Neuronal stem cell (in vitro differentiated cells): ENCODE measurements at regions not wholly inside any gene's neighbourhood (a gene's known extent, or its start where the extent isn't known, plus 50 kb on each side); places are given as distances from the start of the nearest gene placed in this dataset.

Experiments used
- DNase-seq: peaks from one replicate; pipeline ENCODE4 v3.0.0-alpha.2; 2013; ENCODE audit warnings: low spot score
- H2AFZ ChIP-seq: one replicate; pipeline ENCODE4 v1.6.1; 2013; ENCODE audit warnings: mild to moderate bottlenecking, low read length, inconsistent platforms
- H2AK5ac ChIP-seq: 2 replicates; pipeline ENCODE4 v1.6.1; 2013; ENCODE audit warnings: low read depth, mild to moderate bottlenecking, inconsistent platforms, low read length, moderate library complexity, mixed read lengths
- H2BK120ac ChIP-seq: 2 replicates; pipeline ENCODE4 v1.6.1; 2013; ENCODE audit warnings: low read depth, mild to moderate bottlenecking, inconsistent platforms, low read length, moderate library complexity, mixed read lengths
- H2BK12ac ChIP-seq: one replicate; pipeline ENCODE4 v1.6.1; 2013; ENCODE audit warnings: low read length, inconsistent platforms
- H2BK15ac ChIP-seq: 2 replicates; pipeline ENCODE4 v1.6.1; 2013; ENCODE audit warnings: mild to moderate bottlenecking, low read length, inconsistent platforms, mixed read lengths
- H2BK5ac ChIP-seq: one replicate; pipeline ENCODE4 v1.6.1; 2013; ENCODE audit warnings: inconsistent platforms, mild to moderate bottlenecking, low read length, moderate library complexity
- H3K14ac ChIP-seq: one replicate; pipeline ENCODE4 v1.6.1; 2013; ENCODE audit warnings: low read length, inconsistent platforms
- H3K18ac ChIP-seq: 2 replicates; pipeline ENCODE4 v1.6.1; 2013; ENCODE audit warnings: low read length, inconsistent platforms
- H3K23ac ChIP-seq: 2 replicates; pipeline ENCODE4 v1.6.1; 2013; ENCODE audit warnings: low read depth, mild to moderate bottlenecking, mixed read lengths, low read length, inconsistent platforms; ENCODE audit not compliant: poor library complexity
- H3K27ac ChIP-seq: replicated peaks from 3 replicates; pipeline ENCODE4 v1.5.1; 2013; ENCODE audit warnings: low read length, inconsistent platforms
- H3K27me3 ChIP-seq, 3 experiments: 2 replicates each; pipeline ENCODE4 v1.6.1; 2013; ENCODE audit warnings: low read length in 3 of 3, mild to moderate bottlenecking in 2 of 3, inconsistent platforms in 1 of 3, low read depth in 1 of 3, mixed read lengths in 1 of 3, moderate library complexity in 1 of 3; ENCODE audit not compliant: control insufficient read depth in 3 of 3, insufficient read depth in 3 of 3
- H3K36me3 ChIP-seq, 2 donors: replicated peaks in 1 of 2; 2 replicates each; pipeline ENCODE4 v1.6.1; 2013; ENCODE audit warnings: low read length in 2 of 2; ENCODE audit not compliant: control insufficient read depth in 2 of 2, insufficient read depth in 2 of 2
- H3K4ac ChIP-seq: 2 replicates; pipeline ENCODE4 v1.6.1; 2013; ENCODE audit warnings: inconsistent platforms, mild to moderate bottlenecking, low read length, moderate library complexity
- H3K4me1 ChIP-seq, 2 donors: 1 replicate in 1 of 2; 2 replicates in 1 of 2; pipeline ENCODE4 v1.6.1; 2013; ENCODE audit warnings: low read length in 2 of 2, low read depth in 1 of 2; ENCODE audit not compliant: control insufficient read depth in 2 of 2, insufficient read depth in 1 of 2
- H3K4me2 ChIP-seq: one replicate; pipeline ENCODE4 v1.6.1; 2013; ENCODE audit warnings: mild to moderate bottlenecking, low read length, inconsistent platforms; ENCODE audit not compliant: insufficient read depth, poor library complexity, severe bottlenecking
- H3K4me3 ChIP-seq, 2 donors: 2 replicates each; pipeline ENCODE4 v1.5.1; 2013; ENCODE audit warnings: low read length in 2 of 2, mild to moderate bottlenecking in 2 of 2, inconsistent platforms in 1 of 2, moderate library complexity in 1 of 2
- H3K79me1 ChIP-seq: one replicate; pipeline ENCODE4 v1.6.1; 2013; ENCODE audit warnings: low read depth, mild to moderate bottlenecking, inconsistent platforms, low read length, moderate library complexity
- H3K9ac ChIP-seq: one replicate; pipeline ENCODE4 v1.6.1; 2013; ENCODE audit warnings: mild to moderate bottlenecking, low read depth, low read length, inconsistent platforms; ENCODE audit not compliant: poor library complexity
- H3K9me3 ChIP-seq, 2 donors: replicated peaks in 1 of 2; 2 replicates each; pipeline versions ENCODE3 to v1.6.1; 2013; ENCODE audit warnings: low read length in 2 of 2, mild to moderate bottlenecking in 2 of 2, inconsistent platforms in 1 of 2, low read depth in 1 of 2, mixed read lengths in 1 of 2, moderate library complexity in 1 of 2; ENCODE audit not compliant: control insufficient read depth in 2 of 2, insufficient read depth in 1 of 2
- H4K8ac ChIP-seq: one replicate; pipeline ENCODE4 v1.6.1; 2013; ENCODE audit warnings: low read depth, mild to moderate bottlenecking, inconsistent platforms, low read length, moderate library complexity
- H4K91ac ChIP-seq: one replicate; pipeline ENCODE4 v1.6.1; 2013; ENCODE audit warnings: low read length, low read depth, mild to moderate bottlenecking, inconsistent platforms; ENCODE audit not compliant: poor library complexity
- WGBS, 2 donors: extraction: QIAGEN DNeasy Blood & Tissue Kit; methylation state at CpG; one replicate each; pipeline ENCODE4 v1.1.7; 2013; ENCODE audit warnings: missing lambda C conversion rate in 2 of 2, mixed read lengths in 1 of 2; ENCODE audit not compliant: insufficient read length in 2 of 2, insufficient replicate concordance in 1 of 2; ENCODE audit errors: extremely low coverage in 2 of 2; 5-methylcytosine and 5-hydroxymethylcytosine counted together

DNA sequence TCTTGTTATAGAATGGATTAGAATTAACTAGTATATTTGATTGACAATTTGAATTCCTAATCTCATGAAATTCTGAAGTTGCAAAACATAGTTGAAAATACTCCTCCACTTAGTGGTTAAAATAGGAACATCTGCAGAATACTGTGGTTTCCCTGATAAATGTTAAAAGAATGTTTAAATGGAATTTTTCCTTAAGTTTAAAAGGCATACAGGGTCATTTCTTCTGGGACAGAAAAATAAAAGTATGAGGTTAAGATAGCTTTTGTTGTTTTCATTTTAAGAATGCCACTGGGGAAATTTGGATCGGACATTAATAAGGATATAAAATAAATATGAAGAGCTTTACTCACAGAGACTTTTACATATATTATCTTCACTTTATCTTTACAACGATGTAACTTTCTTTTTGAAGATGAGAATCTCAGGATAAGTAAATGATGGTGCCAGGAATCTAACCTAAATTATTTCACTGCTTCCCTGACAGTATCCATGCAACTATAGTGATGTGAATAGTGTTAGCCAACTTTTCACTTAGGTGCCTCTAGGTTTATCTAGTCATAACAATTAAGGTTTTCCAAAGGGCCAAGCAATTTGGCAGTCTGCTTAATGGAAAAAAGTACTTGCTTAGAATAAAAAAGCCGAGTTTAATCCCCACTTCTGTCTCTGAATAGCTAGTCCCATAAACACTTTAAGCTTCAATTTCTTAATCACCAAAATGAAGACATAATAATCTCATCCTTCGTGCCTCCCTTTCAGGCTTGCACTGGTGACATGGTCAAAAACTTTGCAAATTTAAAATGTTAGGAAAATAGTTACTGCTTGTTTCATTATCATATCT is 151.8 kb upstream of the STK17B start:
- Histone ChIP-seq H3K4me2 (no peak overlapping the region), H3K4me1 (peaks cover 0 to 6% of the 10 kb centered on the region in 2 donors), H2AK5ac (no peak overlapping the region), H2BK15ac (no peak overlapping the region), H3K79me1 (no peaks in the 10 kb centered on the region), H4K91ac (no peak overlapping the region), H2BK5ac (no peak overlapping the region), H3K23ac (no peak overlapping the region), H3K4ac (no peak overlapping the region), H3K9me3 (no peaks in the 10 kb centered on the region), H3K27me3 (no peaks in the 10 kb centered on the region), H3K18ac (no peak overlapping the region), H2AFZ (no peak overlapping the region), H3K27ac (no peak overlapping the region), H3K9ac (no peak overlapping the region), H3K36me3 (no peaks in the 10 kb centered on the region), H4K8ac (no peak overlapping the region), H3K4me3 (no peak overlapping the region), H2BK120ac (no peak overlapping the region), H2BK12ac (no peak overlapping the region), H3K14ac (no peak overlapping the region)
- DNase-seq: no peak
- no CpG with 5 or more reads among the region's 4 CpGs for WGBS, 2 donors

DNA sequence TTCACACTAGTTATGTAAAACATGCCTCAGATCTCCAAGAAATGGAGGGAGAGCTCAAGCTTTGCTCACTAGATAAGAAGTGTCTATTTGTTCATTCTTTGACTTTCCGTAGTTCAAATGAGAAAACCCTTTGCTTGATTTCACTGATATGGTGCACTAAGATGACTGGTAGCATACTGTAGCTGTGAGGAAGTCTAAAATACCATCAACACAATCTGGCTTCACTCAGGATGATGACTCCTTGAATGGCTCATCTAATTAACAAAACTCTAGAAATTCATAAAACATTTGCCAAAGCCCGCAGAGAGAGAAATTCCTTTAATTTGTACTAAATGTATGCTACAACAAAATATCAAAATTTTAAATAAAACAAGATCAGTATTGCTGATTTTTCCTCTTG is 152.8 kb upstream of the STK17B start:
- H3K9me3 ChIP-seq: no peaks in the 10 kb centered on the region
- H3K4ac ChIP-seq: no peak overlapping the region
- WGBS, 2 donors: no CpG with 5 or more reads among the region's 2 CpGs
- H3K18ac ChIP-seq: no peak overlapping the region
- H3K9ac ChIP-seq: no peak overlapping the region
- no peaks in the 10 kb centered on the region for H3K36me3 ChIP-seq
- H2BK5ac ChIP-seq: no peak overlapping the region
- H3K4me2 ChIP-seq: no peak overlapping the region
- no peak overlapping the region for H2BK15ac ChIP-seq
- no peak overlapping the region for H3K14ac ChIP-seq
- H3K4me1 ChIP-seq: peaks cover 0 to 6% of the 10 kb centered on the region in 2 donors
- H2BK120ac ChIP-seq: no peak overlapping the region
- H2AFZ ChIP-seq: no peak overlapping the region
- H3K27ac ChIP-seq: no peak overlapping the region
- H3K4me3 ChIP-seq: no peak overlapping the region
- no peaks in the 10 kb centered on the region for H3K79me1 ChIP-seq
- no peak overlapping the region for H4K8ac ChIP-seq
- H2BK12ac ChIP-seq: no peak overlapping the region
- no peak overlapping the region for H3K23ac ChIP-seq
- H2AK5ac ChIP-seq: no peak overlapping the region
- H3K27me3 ChIP-seq: no peaks in the 10 kb centered on the region
- DNase-seq: no peak
- H4K91ac ChIP-seq: no peak overlapping the region

DNA sequence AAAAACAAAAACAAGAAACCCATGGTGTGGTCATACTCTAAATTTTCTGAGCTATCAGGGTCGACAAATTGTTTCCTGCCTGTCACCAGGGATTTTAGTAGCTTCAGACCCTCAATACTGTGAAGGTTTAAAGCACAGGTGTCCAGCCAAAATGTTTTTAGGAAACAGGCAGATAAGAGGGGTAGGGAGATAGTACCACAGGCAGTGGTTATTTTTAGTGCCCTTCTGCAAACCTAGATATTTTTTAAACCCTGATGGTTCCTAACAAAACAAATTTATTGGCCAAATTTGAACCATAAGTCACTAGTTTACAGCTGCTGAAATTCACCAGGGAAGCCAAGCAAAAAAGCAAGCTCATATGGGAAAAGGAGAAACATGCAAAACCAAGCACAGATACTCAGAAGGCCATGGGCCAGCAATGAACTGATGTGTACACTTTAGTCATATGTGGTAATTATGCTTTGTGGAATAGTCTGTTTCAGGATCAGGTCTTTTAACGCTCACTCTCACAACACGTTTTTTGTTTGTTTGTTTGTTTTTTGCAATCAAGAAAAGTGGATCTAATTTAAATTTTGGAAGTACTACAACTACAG is 156.8 kb upstream of the STK17B start:
- H3K4me1 ChIP-seq: peaks cover 0 to 2% of the 10 kb centered on the region in 2 donors
- H3K79me1 ChIP-seq: no peaks in the 10 kb centered on the region
- no peaks in the 10 kb centered on the region for H3K9me3 ChIP-seq
- H4K8ac ChIP-seq: no peak overlapping the region
- H3K9ac ChIP-seq: no peak overlapping the region
- H2AFZ ChIP-seq: no peak overlapping the region
- no peak overlapping the region for H3K4me2 ChIP-seq
- no peak overlapping the region for H2BK5ac ChIP-seq
- H2AK5ac ChIP-seq: no peak overlapping the region
- no peak overlapping the region for H3K23ac ChIP-seq
- no peak overlapping the region for H3K14ac ChIP-seq
- no peak overlapping the region for H3K27ac ChIP-seq
- H3K18ac ChIP-seq: no peak overlapping the region
- no peak overlapping the region for H2BK12ac ChIP-seq
- no peak overlapping the region for H3K4ac ChIP-seq
- H2BK120ac ChIP-seq: no peak overlapping the region
- no peaks in the 10 kb centered on the region for H3K27me3 ChIP-seq
- no peaks in the 10 kb centered on the region for H3K36me3 ChIP-seq
- no peak overlapping the region for H4K91ac ChIP-seq
- no CpG with 5 or more reads among the region's 3 CpGs for WGBS, 2 donors
- no peak overlapping the region for H3K4me3 ChIP-seq
- no peak overlapping the region for H2BK15ac ChIP-seq
- DNase-seq: no peak

DNA sequence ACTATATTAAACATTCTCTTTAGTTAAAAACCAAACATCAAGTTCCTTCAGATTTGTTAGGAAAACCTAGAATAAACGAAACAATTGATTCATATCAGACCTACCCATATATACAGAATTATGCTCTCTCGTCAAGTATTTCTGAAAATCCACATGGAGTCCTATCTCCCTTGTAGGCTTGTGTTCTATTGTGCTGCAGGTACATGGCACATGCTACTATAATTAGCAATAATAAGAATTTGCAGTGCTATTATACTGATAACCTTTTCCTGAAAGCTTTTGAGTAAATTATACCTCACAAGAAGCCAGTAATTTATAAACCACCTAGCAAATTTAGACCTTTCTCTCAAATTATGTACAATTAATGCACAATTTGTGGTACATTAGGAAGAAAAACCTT is 158.6 kb upstream of the STK17B start:
- DNase-seq: no peak
- WGBS, 2 donors: no CpG with 5 or more reads among the region's 2 CpGs
- Histone ChIP-seq H4K91ac (no peak overlapping the region), H3K27ac (no peak overlapping the region), H3K4me1 (peaks cover 0 to 2% of the 10 kb centered on the region in 2 donors), H3K4ac (no peak overlapping the region), H2BK5ac (no peak overlapping the region), H3K14ac (no peak overlapping the region), H3K9ac (no peak overlapping the region), H3K79me1 (no peaks in the 10 kb centered on the region), H3K4me3 (no peak overlapping the region), H3K23ac (no peak overlapping the region), H3K18ac (no peak overlapping the region), H3K9me3 (no peaks in the 10 kb centered on the region), H4K8ac (no peak overlapping the region), H2BK15ac (no peak overlapping the region), H2BK12ac (no peak overlapping the region), H2AFZ (no peak overlapping the region), H3K4me2 (no peak overlapping the region), H2AK5ac (no peak overlapping the region), H3K27me3 (no peaks in the 10 kb centered on the region), H3K36me3 (no peaks in the 10 kb centered on the region), H2BK120ac (no peak overlapping the region)
